GM06990 (cell line): ENCODE measurements at regions not wholly inside any gene's neighbourhood (a gene's known extent, or its start where the extent isn't known, plus 50 kb on each side); places are given as distances from the start of the nearest gene placed in this dataset.
"Not testable (repeated sequence)": the region's sequence is repeated elsewhere in the genome, so short reads cannot be mapped to it uniquely, and the experiment has no call there.

ENCODE experiments used
- DNase-seq: peaks from one replicate; pipeline ENCODE4 v3.0.0-alpha.2; 2011; ENCODE audit not compliant: insufficient read length; ENCODE audit errors: extremely low read depth
- H3K27me3 ChIP-seq: replicated peaks from 2 replicates; pipeline ENCODE4 v1.6.0; 2011; ENCODE audit warnings: low read length; ENCODE audit not compliant: control insufficient read depth, insufficient read depth
- H3K36me3 ChIP-seq: 2 replicates; pipeline ENCODE4 v1.5.1; 2011; ENCODE audit warnings: low read length; ENCODE audit not compliant: control insufficient read depth, insufficient read depth
- H3K4me3 ChIP-seq: replicated peaks from 2 replicates; pipeline ENCODE4 v1.5.1; 2011; ENCODE audit warnings: low read depth, mild to moderate bottlenecking, control low read depth, low read length
- CTCF ChIP-seq: IDR thresholded peaks from 2 replicates; pipeline ENCODE4 v1.5.1; 2011; ENCODE audit warnings: low read length, control low read depth, mild to moderate bottlenecking, inconsistent platforms; ENCODE audit not compliant: insufficient read depth, poor library complexity, severe bottlenecking

- no peak for DNase-seq
- no peaks in the 10 kb centered on the region for H3K27me3 ChIP-seq
- H3K36me3 ChIP-seq = no peaks in the 10 kb centered on the region
- no peak overlapping the region for H3K4me3 ChIP-seq
- peak; percentile 29 for TF ChIP-seq CTCF
Measured at GRCh38 chr4:26192899-26193869, 127.6 kb upstream of the RBPJ start.

- no peak for TF ChIP-seq CTCF
- H3K27me3 ChIP-seq = no peaks in the 10 kb centered on the region
- DNase-seq = no peak
- no peaks in the 10 kb centered on the region for H3K36me3 ChIP-seq
- no peak overlapping the region for H3K4me3 ChIP-seq
Measured at GRCh38 chr4:26194764-26195163, 126.0 kb upstream of the RBPJ start.

GRCh38 chr4:26196567-26196966, 124.2 kb upstream of the RBPJ start:
- no peak overlapping the region for H3K4me3 ChIP-seq
- no peaks in the 10 kb centered on the region for H3K36me3 ChIP-seq
- H3K27me3 ChIP-seq = no peaks in the 10 kb centered on the region; the same call in 1 of the 2 replicates
- TF ChIP-seq CTCF = no peak
- no peak for DNase-seq

GRCh38 chr4:26197018-26197779, 123.6 kb upstream of the RBPJ start:
- Histone ChIP-seq H3K27me3 (no peaks in the 10 kb centered on the region; the same call in 1 of the 2 replicates), H3K36me3 (no peaks in the 10 kb centered on the region), H3K4me3 (no peak overlapping the region; the same call in 1 of the 2 replicates)
- DNase-seq = peak; percentile 58
- TF ChIP-seq CTCF = peak; percentile 14

GRCh38 chr4:26198931-26199330, 121.9 kb upstream of the RBPJ start:
- not testable (repeated sequence) for H3K36me3 ChIP-seq, DNase-seq, H3K4me3 ChIP-seq, H3K27me3 ChIP-seq

- H3K27me3 ChIP-seq = no peaks in the 10 kb centered on the region; the same call in 1 of the 2 replicates
- H3K36me3 ChIP-seq = no peaks in the 10 kb centered on the region
- no peak for TF ChIP-seq CTCF
- no peak overlapping the region for H3K4me3 ChIP-seq
- DNase-seq = no peak
Measured at GRCh38 chr4:26199596-26199995, 121.2 kb upstream of the RBPJ start.
